Right atrium auricular region (tissue), 2 donors: ENCODE measurements at regions not wholly inside any gene's neighbourhood (a gene's known extent, or its start where the extent isn't known, plus 50 kb on each side); places are given as distances from the start of the nearest gene placed in this dataset.
"Not testable (repeated sequence)": the region's sequence is repeated elsewhere in the genome, so short reads cannot be mapped to it uniquely, and the experiment has no call there.

Experiments used
- DNase-seq: peaks from one replicate; pipeline ENCODE4 v3.0.0-alpha.2; 2019; ENCODE audit warnings: low spot score
- H3K27ac ChIP-seq, 2 donors: fragments of 200-600 bp; sonication (generic); 1 replicate in 1 of 2; 2 replicates in 1 of 2; pipeline ENCODE4 v1.5.1; 2016 to 2019
- H3K27me3 ChIP-seq, 2 donors: fragments of 200-600 bp; sonication (generic); one replicate each; pipeline versions ENCODE4 v1.5.1 to v1.6.0; 2017 to 2019
- H3K36me3 ChIP-seq: fragments of 200-600 bp; sonication (generic); one replicate; pipeline ENCODE4 v1.5.1; 2016
- H3K4me1 ChIP-seq, 2 donors: fragments of 200-600 bp; sonication (generic); one replicate each; pipeline versions ENCODE4 v1.5.1 to v1.6.0; 2017 to 2019
- H3K4me3 ChIP-seq, 2 donors: fragments of 200-600 bp; sonication (generic); 1 replicate in 1 of 2; 2 replicates in 1 of 2; pipeline ENCODE4 v1.5.1; 2017 to 2019; ENCODE audit warnings: mild to moderate bottlenecking in 1 of 2, moderate library complexity in 1 of 2
- H3K9me3 ChIP-seq, 2 donors: fragments of 200-600 bp; sonication (generic); one replicate each; pipeline ENCODE4 v1.5.1; 2019
- CTCF ChIP-seq, 2 donors: fragments of 200-600 bp; sonication (generic); IDR thresholded peaks; one replicate each; pipeline ENCODE4 v1.5.1; 2019; ENCODE audit warnings: antibody characterized with exemption in 2 of 2

- H3K27ac ChIP-seq: no peak overlapping the region
- DNase-seq: no peak
- no peak overlapping the region for H3K4me3 ChIP-seq
- H3K27me3 ChIP-seq: no peaks in the 10 kb centered on the region
- no peaks in the 10 kb centered on the region for H3K36me3 ChIP-seq
- TF ChIP-seq CTCF (IDR thresholded peaks at IDR 0.05): no peak
- H3K9me3 ChIP-seq: no peaks in the 10 kb centered on the region
- H3K4me1 ChIP-seq: no peaks in the 10 kb centered on the region
These were observed 959.3 kb upstream of the TMEFF2 start for GRCh38 chr2:193154076-193154475.

GRCh38 chr2:193153576-193153975 is 958.8 kb upstream of the TMEFF2 start:
- H3K27ac ChIP-seq: no peak overlapping the region
- no peak for TF ChIP-seq CTCF (IDR thresholded peaks at IDR 0.05)

GRCh38 chr2:193142467-193142866 is 947.7 kb upstream of the TMEFF2 start:
- DNase-seq, H3K4me1 ChIP-seq, H3K36me3 ChIP-seq, H3K27ac ChIP-seq, H3K27me3 ChIP-seq, H3K9me3 ChIP-seq, H3K4me3 ChIP-seq: not testable (repeated sequence)

More at GRCh38 chr2:193153576-193153975, 958.8 kb upstream of the TMEFF2 start:
- Histone ChIP-seq H3K9me3 (no peaks in the 10 kb centered on the region), H3K36me3 (no peaks in the 10 kb centered on the region), H3K4me3 (no peak overlapping the region), H3K27me3 (no peaks in the 10 kb centered on the region), H3K4me1 (no peaks in the 10 kb centered on the region)
- no peak for DNase-seq

- no peaks in the 10 kb centered on the region for H3K9me3 ChIP-seq
- no peak overlapping the region for H3K27ac ChIP-seq
- no peaks in the 10 kb centered on the region for H3K4me1 ChIP-seq
- H3K27me3 ChIP-seq: no peaks in the 10 kb centered on the region
- no peak for TF ChIP-seq CTCF (IDR thresholded peaks at IDR 0.05)
- no peak overlapping the region for H3K4me3 ChIP-seq
- no peaks in the 10 kb centered on the region for H3K36me3 ChIP-seq
- no peak for DNase-seq
These were observed 947.3 kb upstream of the TMEFF2 start for GRCh38 chr2:193141998-193142397.

GRCh38 chr2:193140895-193141294 is 946.2 kb upstream of the TMEFF2 start:
- H3K9me3 ChIP-seq, H3K27me3 ChIP-seq, H3K4me3 ChIP-seq, DNase-seq, H3K36me3 ChIP-seq, H3K4me1 ChIP-seq, H3K27ac ChIP-seq: not testable (repeated sequence)

GRCh38 chr2:193124815-193125214 is 930.1 kb upstream of the TMEFF2 start:
- H3K27ac ChIP-seq: no peak overlapping the region
- H3K4me1 ChIP-seq: no peaks in the 10 kb centered on the region
- no peaks in the 10 kb centered on the region for H3K36me3 ChIP-seq
- H3K4me3 ChIP-seq: no peak overlapping the region
- no peaks in the 10 kb centered on the region for H3K9me3 ChIP-seq
- DNase-seq: no peak
- no peak for TF ChIP-seq CTCF (IDR thresholded peaks at IDR 0.05)
- H3K27me3 ChIP-seq: no peaks in the 10 kb centered on the region

- DNase-seq: no peak
- Histone ChIP-seq H3K4me3 (no peak overlapping the region), H3K27me3 (no peaks in the 10 kb centered on the region), H3K9me3 (no peaks in the 10 kb centered on the region), H3K27ac (no peak overlapping the region), H3K36me3 (no peaks in the 10 kb centered on the region), H3K4me1 (no peaks in the 10 kb centered on the region)
- TF ChIP-seq CTCF (IDR thresholded peaks at IDR 0.05): no peak
These were observed 920.1 kb upstream of the TMEFF2 start for GRCh38 chr2:193114827-193115226.
